ENCODE measurements at regions not wholly inside any gene's neighbourhood (a gene's known extent, or its start where the extent isn't known, plus 50 kb on each side); places are given as distances from the start of the nearest gene placed in this dataset.

DNA sequence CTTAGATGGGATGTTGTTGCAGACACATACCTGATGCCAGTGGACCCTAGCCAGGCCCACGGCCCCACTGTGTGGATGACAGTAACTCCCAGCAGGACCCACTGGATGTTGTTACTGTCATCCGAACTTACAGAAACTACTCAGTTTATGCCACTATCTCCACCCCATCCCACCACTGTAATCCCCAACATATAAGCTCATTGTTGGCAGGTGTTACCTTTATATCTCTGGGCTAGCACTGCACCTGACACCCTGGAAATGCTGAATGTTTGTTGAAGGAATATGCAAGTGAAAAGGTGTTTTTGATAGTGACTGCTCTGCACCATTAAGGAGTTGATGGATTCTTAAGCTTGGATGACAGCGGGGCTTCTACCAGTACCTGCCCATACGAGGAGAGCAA, 133.5 kb upstream of the ASB18 start:
- H4K8ac ChIP-seq (ENCODE audit: low read depth, low read length) = no peak overlapping the region
- no peak overlapping the region for H2BK120ac ChIP-seq (ENCODE audit: low read depth, low read length)
- H2BK5ac ChIP-seq (ENCODE audit: low read length) = no peak overlapping the region
- peaks cover 0 to 2% of the 10 kb centered on the region in 2 donors for H3K4me1 ChIP-seq (ENCODE audit: control insufficient read depth in 2 of 2, insufficient read depth in 1 of 2, low read depth in 1 of 2, low read length in 2 of 2)
- no peaks in the 10 kb centered on the region for H3K79me1 ChIP-seq (ENCODE audit: low read depth, low read length)
- H2BK15ac ChIP-seq (ENCODE audit: low read length) = no peak overlapping the region
- no peaks in the 10 kb centered on the region for H3K36me3 ChIP-seq (replicated peaks in 1 of 2; ENCODE audit: control insufficient read depth in 2 of 2, insufficient read depth in 2 of 2, low read length in 2 of 2)
- no peak overlapping the region for H2AFZ ChIP-seq (ENCODE audit: low read length)
- no peak overlapping the region for H2BK12ac ChIP-seq (ENCODE audit: low read length)
- no peak overlapping the region for H2AK5ac ChIP-seq (ENCODE audit: low read depth, low read length)
- no peak overlapping the region for H4K91ac ChIP-seq (ENCODE audit: low read depth, low read length, poor library complexity)
- H3K23ac ChIP-seq (ENCODE audit: low read depth, low read length, poor library complexity) = no peak overlapping the region
- no peak overlapping the region for H3K27ac ChIP-seq (replicated peaks; ENCODE audit: low read length)
- no peak overlapping the region for H3K4me3 ChIP-seq (ENCODE audit: low read length in 2 of 2)
- DNase-seq (ENCODE audit: low spot score) = no peak
- WGBS, 2 donors (ENCODE audit: extremely low coverage in 2 of 2, insufficient read length in 2 of 2, insufficient replicate concordance in 1 of 2) = no CpG with 5 or more reads among the region's 4 CpGs
- H3K9ac ChIP-seq (ENCODE audit: low read depth, low read length, poor library complexity) = no peak overlapping the region
- H3K4ac ChIP-seq (ENCODE audit: low read length) = no peak overlapping the region
- no peak overlapping the region for H3K18ac ChIP-seq (ENCODE audit: low read length)
- H3K27me3 ChIP-seq (ENCODE audit: control insufficient read depth in 3 of 3, insufficient read depth in 3 of 3, low read depth in 1 of 3, low read length in 3 of 3) = no peaks in the 10 kb centered on the region
- H3K14ac ChIP-seq (ENCODE audit: low read length) = no peak overlapping the region
- no peaks in the 10 kb centered on the region for H3K9me3 ChIP-seq (replicated peaks in 1 of 2; ENCODE audit: control insufficient read depth in 2 of 2, insufficient read depth in 1 of 2, low read depth in 1 of 2, low read length in 2 of 2)
- H3K4me2 ChIP-seq (ENCODE audit: insufficient read depth, low read length, poor library complexity, severe bottlenecking) = no peak overlapping the region

GRCh38 chr2:236399409-236399808, 135.2 kb upstream of the ASB18 start:
- WGBS, 2 donors (ENCODE audit: extremely low coverage in 2 of 2, insufficient read length in 2 of 2, insufficient replicate concordance in 1 of 2) = no CpG with 5 or more reads among the region's 15 CpGs
- Histone ChIP-seq H3K27me3 (ENCODE audit: control insufficient read depth in 3 of 3, insufficient read depth in 3 of 3, low read depth in 1 of 3, low read length in 3 of 3) (peaks cover 0 to 2% (median 0%) of the 10 kb centered on the region in 3 experiments), H3K4ac (ENCODE audit: low read length) (no peak overlapping the region), H3K14ac (ENCODE audit: low read length) (no peak overlapping the region), H2BK5ac (ENCODE audit: low read length) (no peak overlapping the region), H3K9ac (ENCODE audit: low read depth, low read length, poor library complexity) (no peak overlapping the region), H3K9me3 (replicated peaks in 1 of 2; ENCODE audit: control insufficient read depth in 2 of 2, insufficient read depth in 1 of 2, low read depth in 1 of 2, low read length in 2 of 2) (no peaks in the 10 kb centered on the region), H4K8ac (ENCODE audit: low read depth, low read length) (no peak overlapping the region), H2BK12ac (ENCODE audit: low read length) (no peak overlapping the region), H2BK15ac (ENCODE audit: low read length) (no peak overlapping the region), H3K79me1 (ENCODE audit: low read depth, low read length) (no peaks in the 10 kb centered on the region), H3K4me1 (ENCODE audit: control insufficient read depth in 2 of 2, insufficient read depth in 1 of 2, low read depth in 1 of 2, low read length in 2 of 2) (peaks cover 0 to 5% of the 10 kb centered on the region in 2 donors), H3K23ac (ENCODE audit: low read depth, low read length, poor library complexity) (no peak overlapping the region), H2AFZ (ENCODE audit: low read length) (no peak overlapping the region), H3K27ac (replicated peaks; ENCODE audit: low read length) (no peak overlapping the region), H4K91ac (ENCODE audit: low read depth, low read length, poor library complexity) (no peak overlapping the region), H3K36me3 (replicated peaks in 1 of 2; ENCODE audit: control insufficient read depth in 2 of 2, insufficient read depth in 2 of 2, low read length in 2 of 2) (no peaks in the 10 kb centered on the region), H2BK120ac (ENCODE audit: low read depth, low read length) (no peak overlapping the region), H3K4me3 (ENCODE audit: low read length in 2 of 2) (no peak overlapping the region), H2AK5ac (ENCODE audit: low read depth, low read length) (no peak overlapping the region), H3K4me2 (ENCODE audit: insufficient read depth, low read length, poor library complexity, severe bottlenecking) (no peak overlapping the region), H3K18ac (ENCODE audit: low read length) (no peak overlapping the region)
- no peak for DNase-seq (ENCODE audit: low spot score)

DNA sequence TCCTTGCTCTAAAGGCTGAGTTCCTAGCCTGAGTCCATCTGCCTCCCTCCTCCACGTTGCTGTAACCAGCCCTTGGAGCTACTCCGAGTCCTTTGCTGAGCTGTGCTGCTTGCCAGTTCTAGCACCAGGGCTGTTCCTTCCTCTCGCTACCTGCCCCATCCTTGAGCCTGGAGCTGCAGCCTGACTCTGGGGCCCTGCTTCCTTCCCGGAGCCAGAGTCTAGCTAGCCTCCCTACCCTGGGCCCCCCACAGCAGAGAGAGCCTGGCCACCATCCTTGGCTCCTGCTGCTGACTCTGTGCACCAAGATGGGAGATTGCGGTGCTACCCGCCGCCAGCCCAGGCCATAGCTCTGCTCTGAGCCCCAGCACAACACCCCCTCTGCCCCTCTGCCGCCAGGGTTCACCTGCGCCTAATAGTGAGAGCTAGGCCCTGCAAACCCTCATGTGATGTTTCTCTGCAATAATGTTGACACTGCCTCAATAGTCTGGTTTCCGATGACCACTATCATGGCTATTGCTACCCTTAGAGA, 135.9 kb upstream of the ASB18 start:
- Histone ChIP-seq H2BK15ac (ENCODE audit: low read length) (peak overlapping the region; percentile 33), H3K23ac (ENCODE audit: low read depth, low read length, poor library complexity) (peak overlapping the region; percentile 21), H2BK5ac (ENCODE audit: low read length) (peak overlapping the region; percentile 16), H3K27ac (replicated peaks; ENCODE audit: low read length) (no peak overlapping the region), H3K4ac (ENCODE audit: low read length) (no peak overlapping the region), H3K9ac (ENCODE audit: low read depth, low read length, poor library complexity) (no peak overlapping the region), H3K4me2 (ENCODE audit: insufficient read depth, low read length, poor library complexity, severe bottlenecking) (no peak overlapping the region), H2AFZ (ENCODE audit: low read length) (no peak overlapping the region), H3K4me3 (ENCODE audit: low read length in 2 of 2) (no peak overlapping the region), H3K9me3 (replicated peaks in 1 of 2; ENCODE audit: control insufficient read depth in 2 of 2, insufficient read depth in 1 of 2, low read depth in 1 of 2, low read length in 2 of 2) (no peaks in the 10 kb centered on the region), H4K91ac (ENCODE audit: low read depth, low read length, poor library complexity) (no peak overlapping the region), H3K4me1 (ENCODE audit: control insufficient read depth in 2 of 2, insufficient read depth in 1 of 2, low read depth in 1 of 2, low read length in 2 of 2) (peaks cover 0 to 5% of the 10 kb centered on the region in 2 donors), H3K18ac (ENCODE audit: low read length) (peak overlapping the region; percentile 25), H3K14ac (ENCODE audit: low read length) (peak overlapping the region; percentile 51), H2BK12ac (ENCODE audit: low read length) (no peak overlapping the region), H4K8ac (ENCODE audit: low read depth, low read length) (no peak overlapping the region), H3K79me1 (ENCODE audit: low read depth, low read length) (no peaks in the 10 kb centered on the region), H3K36me3 (replicated peaks in 1 of 2; ENCODE audit: control insufficient read depth in 2 of 2, insufficient read depth in 2 of 2, low read length in 2 of 2) (no peaks in the 10 kb centered on the region), H3K27me3 (ENCODE audit: control insufficient read depth in 3 of 3, insufficient read depth in 3 of 3, low read depth in 1 of 3, low read length in 3 of 3) (peaks cover 0 to 2% (median 0%) of the 10 kb centered on the region in 3 experiments), H2BK120ac (ENCODE audit: low read depth, low read length) (no peak overlapping the region), H2AK5ac (ENCODE audit: low read depth, low read length) (peak overlapping the region; percentile 64)
- WGBS, 2 donors (ENCODE audit: extremely low coverage in 2 of 2, insufficient read length in 2 of 2, insufficient replicate concordance in 1 of 2) = no CpG with 5 or more reads among the region's 10 CpGs
- no peak for DNase-seq (ENCODE audit: low spot score)

DNA sequence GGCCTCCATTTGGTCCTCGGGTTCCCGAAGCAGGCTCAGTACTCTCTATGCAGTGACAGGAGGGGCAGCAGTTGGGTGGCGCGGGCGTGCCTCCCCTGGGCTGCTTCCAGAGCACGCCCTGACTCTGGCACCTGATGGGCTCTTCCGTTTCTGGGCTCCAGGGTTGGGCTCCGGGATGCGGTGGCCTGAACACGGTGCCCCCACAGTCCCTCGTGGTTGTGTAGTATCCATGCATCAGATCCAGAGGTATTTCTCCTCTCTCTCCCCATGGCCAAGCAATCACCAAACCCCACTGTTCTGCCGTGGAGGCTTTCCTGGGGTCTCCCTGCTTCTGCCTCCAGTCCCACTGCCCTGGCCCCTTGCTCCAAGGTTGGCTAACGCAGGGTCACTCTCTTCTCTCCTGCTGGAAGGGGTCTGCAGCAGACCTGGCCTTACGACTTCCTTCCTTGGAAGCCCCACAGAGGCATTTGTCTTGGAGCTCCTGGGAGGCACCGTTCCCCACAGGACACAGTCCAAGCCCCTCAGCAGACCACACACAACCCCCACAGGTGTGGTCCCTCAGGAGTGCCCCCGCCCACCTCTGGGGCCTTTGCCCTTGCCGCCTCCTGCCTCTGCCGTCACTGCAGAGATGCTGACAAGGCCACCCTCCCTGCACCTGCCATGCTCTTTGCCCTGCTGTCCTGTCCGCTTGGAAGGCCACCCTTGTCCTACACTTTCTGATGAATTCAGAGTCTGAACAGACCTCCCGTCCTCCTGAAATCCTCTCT, 136.6 kb upstream of the ASB18 start:
- H4K91ac ChIP-seq (ENCODE audit: low read depth, low read length, poor library complexity) = no peak overlapping the region
- DNase-seq (ENCODE audit: low spot score) = no peak
- peak overlapping the region; percentile 16 for H2BK5ac ChIP-seq (ENCODE audit: low read length)
- H3K4me3 ChIP-seq (ENCODE audit: low read length in 2 of 2) = no peak overlapping the region
- no peak overlapping the region for H2BK15ac ChIP-seq (ENCODE audit: low read length)
- H2AK5ac ChIP-seq (ENCODE audit: low read depth, low read length) = peak overlapping the region; percentile 64
- no peak overlapping the region for H3K9ac ChIP-seq (ENCODE audit: low read depth, low read length, poor library complexity)
- no peak overlapping the region for H3K23ac ChIP-seq (ENCODE audit: low read depth, low read length, poor library complexity)
- H3K4ac ChIP-seq (ENCODE audit: low read length) = no peak overlapping the region
- no peak overlapping the region for H2AFZ ChIP-seq (ENCODE audit: low read length)
- peak overlapping the region; percentile 30 for H3K18ac ChIP-seq (ENCODE audit: low read length)
- no peak overlapping the region for H2BK120ac ChIP-seq (ENCODE audit: low read depth, low read length)
- no peaks in the 10 kb centered on the region for H3K36me3 ChIP-seq (replicated peaks in 1 of 2; ENCODE audit: control insufficient read depth in 2 of 2, insufficient read depth in 2 of 2, low read length in 2 of 2)
- H3K4me2 ChIP-seq (ENCODE audit: insufficient read depth, low read length, poor library complexity, severe bottlenecking) = no peak overlapping the region
- H3K27me3 ChIP-seq (ENCODE audit: control insufficient read depth in 3 of 3, insufficient read depth in 3 of 3, low read depth in 1 of 3, low read length in 3 of 3) = peaks cover 0 to 2% (median 0%) of the 10 kb centered on the region in 3 experiments
- no peak overlapping the region for H3K27ac ChIP-seq (replicated peaks; ENCODE audit: low read length)
- no peak overlapping the region for H4K8ac ChIP-seq (ENCODE audit: low read depth, low read length)
- WGBS, 2 donors (ENCODE audit: extremely low coverage in 2 of 2, insufficient read length in 2 of 2, insufficient replicate concordance in 1 of 2) = no CpG with 5 or more reads among the region's 20 CpGs
- peaks cover 0 to 3% of the 10 kb centered on the region in 2 donors for H3K4me1 ChIP-seq (ENCODE audit: control insufficient read depth in 2 of 2, insufficient read depth in 1 of 2, low read depth in 1 of 2, low read length in 2 of 2)
- H2BK12ac ChIP-seq (ENCODE audit: low read length) = no peak overlapping the region
- H3K9me3 ChIP-seq (replicated peaks in 1 of 2; ENCODE audit: control insufficient read depth in 2 of 2, insufficient read depth in 1 of 2, low read depth in 1 of 2, low read length in 2 of 2) = no peaks in the 10 kb centered on the region
- no peaks in the 10 kb centered on the region for H3K79me1 ChIP-seq (ENCODE audit: low read depth, low read length)
- H3K14ac ChIP-seq (ENCODE audit: low read length) = no peak overlapping the region

All from neuronal stem cell (in vitro differentiated cells).